Adrenal gland (tissue), 9 donors: ENCODE measurements at regions not wholly inside any gene's neighbourhood (a gene's known extent, or its start where the extent isn't known, plus 50 kb on each side); places are given as distances from the start of the nearest gene placed in this dataset.
A peak's percentile ranks its signal among the peaks of the same experiment; 100 is the strongest.

Experiments used
- DNase-seq, 7 donors: peaks; one replicate each; pipeline ENCODE4 v3.0.0-alpha.2; 2019 to 2020
- H3K27ac ChIP-seq, 5 donors: fragments of 200-600 bp; sonication (generic) in 4 of 5; 1 replicate in 3 of 5; 2 replicates in 2 of 5; pipeline versions ENCODE4 v1.5.1 to v1.8.0; 2016 to 2020; ENCODE audit warnings: mild to moderate bottlenecking in 1 of 5
- H3K27me3 ChIP-seq: fragments of 200-600 bp; 2 replicates; pipeline ENCODE4 v1.8.0; 2021
- H3K36me3 ChIP-seq, 2 donors: fragments of 200-600 bp; replicated peaks in 1 of 2; 1 replicate in 1 of 2; 2 replicates in 1 of 2; pipeline versions ENCODE4 v1.5.1 to v1.8.0; 2018 to 2022
- H3K4me1 ChIP-seq, 2 donors: fragments of 200-600 bp; replicated peaks in 1 of 2; 1 replicate in 1 of 2; 2 replicates in 1 of 2; pipeline versions ENCODE4 v1.5.1 to v1.8.0; 2018 to 2021
- H3K4me3 ChIP-seq, 4 donors: fragments of 200-600 bp; sonication (generic) in 3 of 4; one replicate each; pipeline ENCODE4 v1.5.1; 2016 to 2018
- H3K9me3 ChIP-seq, 3 donors: fragments of 200-600 bp; sonication (generic) in 1 of 3; replicated peaks in 1 of 3; 1 replicate in 2 of 3; 2 replicates in 1 of 3; pipeline versions ENCODE4 v1.5.1 to v1.8.0; 2016 to 2021
- POLR2A ChIP-seq, 2 donors: fragments of 450-650 bp; IDR thresholded peaks; one replicate each; pipeline ENCODE4 v1.6.1; 2017; ENCODE audit warnings: antibody characterized with exemption in 2 of 2, mild to moderate bottlenecking in 2 of 2, moderate library complexity in 1 of 2
- WGBS, 4 donors: extraction: QIAGEN DNeasy Blood & Tissue Kit in 2 of 4; methylation state at CpG; one replicate each; pipeline versions ENCODE4 v1.1.5 to v1.1.7; 2013 to 2017; 5-methylcytosine and 5-hydroxymethylcytosine counted together
- intact Hi-C, 2 donors: fragments of 100-400 bp; cut with DNase I; formaldehyde crosslinking; loops; one replicate each; pipeline versions ENCODE4 v1.14.1 to v1.15.0; 2022 to 2023
- TF ChIP-seq, protein P1 (sequence below), 6 experiments: fragments of 450-650 bp in 4 of 6; fragments of 200-600 bp in 2 of 6; sonication (generic) in 1 of 6; IDR thresholded peaks; 1 replicate in 5 of 6; 2 replicates in 1 of 6; pipeline versions ENCODE4 v1.5.1 to v1.8.0; 2016 to 2021; ENCODE audit warnings: antibody characterized with exemption in 6 of 6, mild to moderate bottlenecking in 2 of 6, moderate library complexity in 1 of 6
- donor health status: healthy with polysubstance abuse.
- donor health status: Bipolar disorder and iron deficiency.
- donor health status: DM: yes; HTN: yes; CAD: no.
- donor health status: DM: no; HTN: no; CAD: no.
- donor health status: DM: no; HTN: no; CAD: no.

DNA sequence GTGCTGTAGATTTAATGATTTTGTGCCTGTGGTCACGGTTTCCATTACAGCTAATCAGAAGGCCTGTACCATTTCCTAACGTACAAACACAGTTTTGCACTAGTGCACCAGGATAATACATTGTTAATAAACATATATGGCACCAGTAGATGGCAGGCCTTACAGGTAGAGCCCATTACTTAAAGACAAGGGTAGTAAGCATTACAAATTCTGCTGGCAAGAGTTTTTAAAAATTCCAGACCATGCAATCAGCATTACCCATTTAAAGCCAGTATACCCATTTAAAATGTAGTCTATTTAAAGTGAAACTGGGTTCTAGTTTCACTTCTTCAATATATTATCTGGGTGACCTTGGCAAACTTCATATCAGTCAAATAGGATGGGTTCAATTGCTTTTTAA, 224.2 kb downstream of the NUP35 start:
- TF ChIP-seq, protein P1, sequence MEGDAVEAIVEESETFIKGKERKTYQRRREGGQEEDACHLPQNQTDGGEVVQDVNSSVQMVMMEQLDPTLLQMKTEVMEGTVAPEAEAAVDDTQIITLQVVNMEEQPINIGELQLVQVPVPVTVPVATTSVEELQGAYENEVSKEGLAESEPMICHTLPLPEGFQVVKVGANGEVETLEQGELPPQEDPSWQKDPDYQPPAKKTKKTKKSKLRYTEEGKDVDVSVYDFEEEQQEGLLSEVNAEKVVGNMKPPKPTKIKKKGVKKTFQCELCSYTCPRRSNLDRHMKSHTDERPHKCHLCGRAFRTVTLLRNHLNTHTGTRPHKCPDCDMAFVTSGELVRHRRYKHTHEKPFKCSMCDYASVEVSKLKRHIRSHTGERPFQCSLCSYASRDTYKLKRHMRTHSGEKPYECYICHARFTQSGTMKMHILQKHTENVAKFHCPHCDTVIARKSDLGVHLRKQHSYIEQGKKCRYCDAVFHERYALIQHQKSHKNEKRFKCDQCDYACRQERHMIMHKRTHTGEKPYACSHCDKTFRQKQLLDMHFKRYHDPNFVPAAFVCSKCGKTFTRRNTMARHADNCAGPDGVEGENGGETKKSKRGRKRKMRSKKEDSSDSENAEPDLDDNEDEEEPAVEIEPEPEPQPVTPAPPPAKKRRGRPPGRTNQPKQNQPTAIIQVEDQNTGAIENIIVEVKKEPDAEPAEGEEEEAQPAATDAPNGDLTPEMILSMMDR (IDR thresholded peaks at IDR 0.05): no peak
- no peak for TF ChIP-seq POLR2A (IDR thresholded peaks at IDR 0.05)
- Histone ChIP-seq H3K4me1 (no peaks in the 10 kb centered on the region), H3K36me3 (no peaks in the 10 kb centered on the region), H3K4me3 (no peak overlapping the region), H3K27me3 (no peaks in the 10 kb centered on the region), H3K27ac (no peak overlapping the region), H3K9me3 (no peaks in the 10 kb centered on the region)
- intact Hi-C loops: no loop called here
- 85 to 94% (median 90%) methylated on average over 2 of the region's 2 CpGs for WGBS, 4 donors
- DNase-seq: no peak

DNA sequence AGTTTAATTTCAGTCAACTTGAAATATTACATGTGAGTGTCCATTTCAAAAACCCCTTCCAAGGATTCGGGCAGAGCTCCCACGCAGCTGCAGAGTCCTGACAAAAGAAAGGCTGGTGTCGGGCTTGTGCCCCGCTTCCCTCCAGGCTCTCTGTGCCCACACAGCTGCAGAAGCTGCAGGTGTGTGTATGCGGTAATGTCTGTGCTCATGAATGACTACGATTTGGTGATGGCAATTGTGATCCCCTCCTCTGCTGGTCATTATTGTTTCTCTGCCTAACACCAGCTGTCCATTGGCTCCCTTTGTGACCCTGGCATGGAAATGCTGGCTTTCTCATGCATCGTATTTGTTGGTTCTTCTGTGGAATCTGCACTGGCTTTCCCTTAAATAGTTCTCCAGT, 224.8 kb downstream of the NUP35 start:
- H3K4me1 ChIP-seq: no peaks in the 10 kb centered on the region
- no peaks in the 10 kb centered on the region for H3K27me3 ChIP-seq
- H3K9me3 ChIP-seq: no peaks in the 10 kb centered on the region
- no peak for DNase-seq
- no peak overlapping the region for H3K27ac ChIP-seq
- no peaks in the 10 kb centered on the region for H3K36me3 ChIP-seq
- WGBS, 4 donors: 78 to 88% (median 83%) methylated on average over 6 to 7 of the region's 7 CpGs
- no peak overlapping the region for H3K4me3 ChIP-seq
- intact Hi-C loops: no loop called here
- TF ChIP-seq, protein P1 (IDR thresholded peaks at IDR 0.05): no peak
- TF ChIP-seq POLR2A (IDR thresholded peaks at IDR 0.05): no peak

DNA sequence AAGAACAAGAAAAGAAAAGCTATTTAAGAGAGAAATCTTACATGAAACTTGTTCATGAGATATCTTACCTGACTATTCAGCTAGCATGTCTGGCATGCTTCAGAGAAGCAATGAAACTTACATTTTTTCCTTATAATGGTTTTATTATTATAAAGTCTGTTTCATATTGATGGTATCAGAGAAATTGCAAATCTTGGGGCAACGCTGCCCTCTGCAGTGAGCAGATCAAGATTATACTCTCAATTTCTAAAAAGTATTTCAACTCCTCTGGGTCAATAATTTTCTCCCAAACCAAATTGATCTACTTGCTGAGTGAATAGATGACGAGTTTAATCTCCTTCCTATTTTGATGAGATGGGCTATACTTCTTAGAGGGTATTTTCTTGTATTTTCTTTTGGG, 235.6 kb downstream of the NUP35 start:
- Histone ChIP-seq H3K27me3 (no peaks in the 10 kb centered on the region), H3K36me3 (no peaks in the 10 kb centered on the region), H3K27ac (no peak overlapping the region), H3K4me3 (no peak overlapping the region), H3K4me1 (no peaks in the 10 kb centered on the region), H3K9me3 (no peaks in the 10 kb centered on the region)
- 62 to 83% (median 68%) methylated on average over 2 of the region's 2 CpGs for WGBS, 4 donors
- intact Hi-C loops: loop anchor here in 1 of 2 donors (10.0 kb wide), 1 partner anchor 115 kb away; no protein-coding TSS in a partner anchor
- TF ChIP-seq, protein P1 (IDR thresholded peaks at IDR 0.05): peak in 1 of 6 experiments; percentile 20
- TF ChIP-seq POLR2A (IDR thresholded peaks at IDR 0.05): no peak
- DNase-seq: peak in 3 of 7 donors; percentile 5 to 13 (median 6)

DNA sequence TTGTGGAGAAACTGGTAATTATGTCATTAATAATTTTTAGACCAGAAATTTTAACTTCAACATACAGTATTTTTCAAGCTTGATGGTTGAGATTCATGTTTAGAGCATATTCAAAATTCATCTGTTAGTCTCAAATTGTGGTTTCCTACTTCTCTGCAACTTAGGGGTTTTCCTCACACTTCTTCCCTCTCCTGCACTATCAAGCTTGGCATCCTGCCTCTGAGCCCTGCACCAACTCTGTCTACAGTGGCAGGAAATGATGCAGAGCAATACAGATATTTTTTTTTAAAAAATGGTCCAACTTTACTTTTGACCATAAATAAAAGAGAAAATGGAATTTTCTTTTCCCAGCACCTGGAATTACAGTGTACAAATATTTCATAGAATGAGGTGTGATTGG, 247.3 kb downstream of the NUP35 start:
- TF ChIP-seq, protein P1 (IDR thresholded peaks at IDR 0.05): no peak
- TF ChIP-seq POLR2A (IDR thresholded peaks at IDR 0.05): no peak
- H3K27ac ChIP-seq: no peak overlapping the region

More for the DNA sequence above, 247.3 kb downstream of the NUP35 start:
- no peak overlapping the region for H3K4me3 ChIP-seq
- no peaks in the 10 kb centered on the region for H3K4me1 ChIP-seq
- H3K36me3 ChIP-seq: no peaks in the 10 kb centered on the region
- no peaks in the 10 kb centered on the region for H3K9me3 ChIP-seq
- intact Hi-C loops: no loop called here
- no peaks in the 10 kb centered on the region for H3K27me3 ChIP-seq
- no peak for DNase-seq
